ENCODE measurements at regions not wholly inside any gene's neighbourhood (a gene's known extent, or its start where the extent isn't known, plus 50 kb on each side); places are given as distances from the start of the nearest gene placed in this dataset.

DNA sequence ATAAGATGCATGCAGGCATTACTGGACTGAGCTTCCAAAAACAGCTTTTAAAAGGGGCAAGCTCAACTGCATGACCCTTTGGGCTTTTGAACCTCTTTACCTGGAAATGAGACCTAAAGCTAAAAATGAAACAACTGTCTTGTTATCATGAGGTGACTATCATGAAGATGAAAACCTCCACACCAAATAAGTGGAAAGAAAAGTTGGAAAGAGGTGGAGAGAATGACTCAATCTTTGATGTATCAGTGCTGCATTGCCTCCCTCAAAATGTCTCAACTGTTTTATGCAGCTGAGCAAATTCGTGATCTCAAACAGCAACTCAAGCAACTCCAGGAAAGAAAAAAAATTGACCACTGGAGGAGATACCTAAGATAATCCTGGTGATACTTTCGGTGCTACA is 307.1 kb downstream of the KBTBD8 start:
- TF ChIP-seq EP300 (IDR thresholded peaks at IDR 0.05) (no peak), CTCF (IDR thresholded peaks at IDR 0.05) (no peak), POLR2A (IDR thresholded peaks at IDR 0.05; ENCODE audit: low read depth) (no peak), POLR2AphosphoS5 (IDR thresholded peaks at IDR 0.05) (no peak)
- no peak for DNase-seq (ENCODE audit: extremely low spot score)
- Histone ChIP-seq H3K27me3 (no peaks in the 10 kb centered on the region), H3K9me3 (no peaks in the 10 kb centered on the region), H3K4me3 (no peak overlapping the region), H3K36me3 (no peaks in the 10 kb centered on the region), H3K4me1 (peaks cover 0 to 7% (median 0%) of the 10 kb centered on the region in 4 donors), H3K27ac (replicated peaks in 1 of 4) (no peak overlapping the region)
- intact Hi-C loops (cut with DNase I), result no loop called here
- 76% methylated on average over 2 of the region's 2 CpGs for WGBS

GRCh38 chr3:67305922-67306321 is 307.8 kb downstream of the KBTBD8 start:
- TF ChIP-seq POLR2A (IDR thresholded peaks at IDR 0.05; ENCODE audit: low read depth) (no peak), POLR2AphosphoS5 (IDR thresholded peaks at IDR 0.05) (no peak), EP300 (IDR thresholded peaks at IDR 0.05) (no peak), CTCF (IDR thresholded peaks at IDR 0.05) (no peak)
- H3K27me3 ChIP-seq, result no peaks in the 10 kb centered on the region
- H3K4me1 ChIP-seq, result peaks cover 0 to 7% (median 0%) of the 10 kb centered on the region in 4 donors
- no peak for DNase-seq (ENCODE audit: extremely low spot score)
- H3K27ac ChIP-seq (replicated peaks in 1 of 4), result no peak overlapping the region
- no peaks in the 10 kb centered on the region for H3K9me3 ChIP-seq
- H3K36me3 ChIP-seq, result no peaks in the 10 kb centered on the region
- 85% methylated on average over 2 of the region's 2 CpGs for WGBS
- H3K4me3 ChIP-seq, result no peak overlapping the region
- intact Hi-C loops (cut with DNase I), result no loop called here

GRCh38 chr3:67311440-67311839 is 313.3 kb downstream of the KBTBD8 start:
- WGBS, result 92% methylated on average over 4 of the region's 4 CpGs
- H3K27ac ChIP-seq (replicated peaks in 1 of 4), result no peak overlapping the region
- DNase-seq (ENCODE audit: extremely low spot score), result no peak
- H3K4me1 ChIP-seq, result no peaks in the 10 kb centered on the region
- TF ChIP-seq EP300 (IDR thresholded peaks at IDR 0.05), result no peak
- TF ChIP-seq POLR2AphosphoS5 (IDR thresholded peaks at IDR 0.05), result no peak
- TF ChIP-seq CTCF (IDR thresholded peaks at IDR 0.05), result no peak
- TF ChIP-seq POLR2A (IDR thresholded peaks at IDR 0.05; ENCODE audit: low read depth), result no peak
- H3K36me3 ChIP-seq, result no peaks in the 10 kb centered on the region
- intact Hi-C loops (cut with DNase I), result no loop called here
- H3K9me3 ChIP-seq, result no peaks in the 10 kb centered on the region
- H3K27me3 ChIP-seq, result no peaks in the 10 kb centered on the region
- no peak overlapping the region for H3K4me3 ChIP-seq

DNA sequence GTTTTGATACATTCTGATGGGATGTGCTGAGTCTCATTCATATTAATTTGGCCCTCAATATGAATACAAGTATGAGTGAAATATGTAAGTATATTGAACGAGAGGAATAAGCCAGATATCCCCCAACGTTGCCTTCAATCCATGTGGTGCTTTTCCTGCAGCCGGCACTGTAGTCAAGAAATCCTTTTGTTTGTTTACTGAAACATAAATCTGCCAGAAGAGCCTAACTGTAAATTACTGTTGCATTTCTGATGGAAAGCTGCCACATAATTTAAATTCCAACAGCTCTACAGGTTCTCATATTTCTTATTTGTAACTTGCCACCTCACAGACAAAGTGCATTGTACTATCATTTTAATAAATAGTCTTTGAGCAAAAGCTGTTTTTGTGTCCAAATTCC is 314.0 kb downstream of the KBTBD8 start:
- intact Hi-C loops (cut with DNase I), result no loop called here
- TF ChIP-seq POLR2A (IDR thresholded peaks at IDR 0.05; ENCODE audit: low read depth) (no peak), POLR2AphosphoS5 (IDR thresholded peaks at IDR 0.05) (no peak), EP300 (IDR thresholded peaks at IDR 0.05) (no peak), CTCF (IDR thresholded peaks at IDR 0.05) (no peak)
- no peaks in the 10 kb centered on the region for H3K9me3 ChIP-seq
- H3K27me3 ChIP-seq, result no peaks in the 10 kb centered on the region
- no peak overlapping the region for H3K27ac ChIP-seq (replicated peaks in 1 of 4)
- WGBS, result 45% methylated on average over 3 of the region's 3 CpGs
- no peak for DNase-seq (ENCODE audit: extremely low spot score)
- no peaks in the 10 kb centered on the region for H3K4me1 ChIP-seq
- no peaks in the 10 kb centered on the region for H3K36me3 ChIP-seq
- H3K4me3 ChIP-seq, result no peak overlapping the region

- no peaks in the 10 kb centered on the region for H3K4me1 ChIP-seq
- no peaks in the 10 kb centered on the region for H3K36me3 ChIP-seq
- 65% methylated on average over 2 of the region's 2 CpGs for WGBS
- no peaks in the 10 kb centered on the region for H3K9me3 ChIP-seq
- TF ChIP-seq EP300 (IDR thresholded peaks at IDR 0.05) (no peak), POLR2A (IDR thresholded peaks at IDR 0.05; ENCODE audit: low read depth) (no peak), CTCF (IDR thresholded peaks at IDR 0.05) (no peak), POLR2AphosphoS5 (IDR thresholded peaks at IDR 0.05) (no peak)
- intact Hi-C loops (cut with DNase I), result no loop called here
- no peak overlapping the region for H3K27ac ChIP-seq (replicated peaks in 1 of 4)
- no peaks in the 10 kb centered on the region for H3K27me3 ChIP-seq
- DNase-seq (ENCODE audit: extremely low spot score), result no peak
- no peak overlapping the region for H3K4me3 ChIP-seq
These were observed 320.1 kb downstream of the KBTBD8 start for GRCh38 chr3:67318162-67318561.
